ENCODE measurements at regions not wholly inside any gene's neighbourhood (a gene's known extent, or its start where the extent isn't known, plus 50 kb on each side); places are given as distances from the start of the nearest gene placed in this dataset.

DNA sequence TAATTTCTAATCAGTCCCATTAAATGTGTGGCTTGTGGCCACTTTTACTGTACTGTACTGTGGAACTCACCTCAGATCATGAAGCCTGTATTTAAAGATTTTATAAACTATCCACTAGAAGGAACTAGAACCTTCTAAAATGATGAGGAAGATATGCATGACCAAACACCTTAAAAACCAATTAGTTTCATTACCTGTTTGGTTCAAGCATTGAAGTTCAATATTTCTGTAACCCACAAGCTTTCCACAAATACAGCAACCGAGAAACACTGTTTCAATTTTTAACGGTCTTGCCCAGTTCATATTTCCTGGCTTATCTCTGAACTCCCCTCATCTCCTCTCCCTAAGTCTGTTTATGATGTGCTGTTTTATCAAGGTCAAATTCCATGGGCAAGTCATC, 264.3 kb upstream of the PLD5 start:
- TF ChIP-seq POLR2A (IDR thresholded peaks at IDR 0.05; ENCODE audit: borderline replicate concordance, extremely low read depth, insufficient read depth, insufficient read length) (no peak), ZNF274 (IDR thresholded peaks at IDR 0.05; ENCODE audit: low read depth, low read length) (no peak), EZH2phosphoT487 (IDR thresholded peaks at IDR 0.05; ENCODE audit: borderline replicate concordance) (no peak), CBX3 (IDR thresholded peaks at IDR 0.05; ENCODE audit: low read depth) (no peak), MAX (IDR thresholded peaks at IDR 0.05) (no peak), ZFX (IDR thresholded peaks at IDR 0.05) (no peak), SRF (IDR thresholded peaks at IDR 0.05; ENCODE audit: low read depth) (no peak)
- TF ChIP-seq, protein P1, sequence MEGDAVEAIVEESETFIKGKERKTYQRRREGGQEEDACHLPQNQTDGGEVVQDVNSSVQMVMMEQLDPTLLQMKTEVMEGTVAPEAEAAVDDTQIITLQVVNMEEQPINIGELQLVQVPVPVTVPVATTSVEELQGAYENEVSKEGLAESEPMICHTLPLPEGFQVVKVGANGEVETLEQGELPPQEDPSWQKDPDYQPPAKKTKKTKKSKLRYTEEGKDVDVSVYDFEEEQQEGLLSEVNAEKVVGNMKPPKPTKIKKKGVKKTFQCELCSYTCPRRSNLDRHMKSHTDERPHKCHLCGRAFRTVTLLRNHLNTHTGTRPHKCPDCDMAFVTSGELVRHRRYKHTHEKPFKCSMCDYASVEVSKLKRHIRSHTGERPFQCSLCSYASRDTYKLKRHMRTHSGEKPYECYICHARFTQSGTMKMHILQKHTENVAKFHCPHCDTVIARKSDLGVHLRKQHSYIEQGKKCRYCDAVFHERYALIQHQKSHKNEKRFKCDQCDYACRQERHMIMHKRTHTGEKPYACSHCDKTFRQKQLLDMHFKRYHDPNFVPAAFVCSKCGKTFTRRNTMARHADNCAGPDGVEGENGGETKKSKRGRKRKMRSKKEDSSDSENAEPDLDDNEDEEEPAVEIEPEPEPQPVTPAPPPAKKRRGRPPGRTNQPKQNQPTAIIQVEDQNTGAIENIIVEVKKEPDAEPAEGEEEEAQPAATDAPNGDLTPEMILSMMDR (IDR thresholded peaks at IDR 0.05 in 2 of 3, conservative IDR thresholded peaks at IDR 0.05 in 1 of 3; ENCODE audit: borderline replicate concordance in 1 of 3, insufficient read depth in 1 of 3, low read depth in 2 of 3, low read length in 2 of 3) = no peak
- TF ChIP-seq, protein P2, sequence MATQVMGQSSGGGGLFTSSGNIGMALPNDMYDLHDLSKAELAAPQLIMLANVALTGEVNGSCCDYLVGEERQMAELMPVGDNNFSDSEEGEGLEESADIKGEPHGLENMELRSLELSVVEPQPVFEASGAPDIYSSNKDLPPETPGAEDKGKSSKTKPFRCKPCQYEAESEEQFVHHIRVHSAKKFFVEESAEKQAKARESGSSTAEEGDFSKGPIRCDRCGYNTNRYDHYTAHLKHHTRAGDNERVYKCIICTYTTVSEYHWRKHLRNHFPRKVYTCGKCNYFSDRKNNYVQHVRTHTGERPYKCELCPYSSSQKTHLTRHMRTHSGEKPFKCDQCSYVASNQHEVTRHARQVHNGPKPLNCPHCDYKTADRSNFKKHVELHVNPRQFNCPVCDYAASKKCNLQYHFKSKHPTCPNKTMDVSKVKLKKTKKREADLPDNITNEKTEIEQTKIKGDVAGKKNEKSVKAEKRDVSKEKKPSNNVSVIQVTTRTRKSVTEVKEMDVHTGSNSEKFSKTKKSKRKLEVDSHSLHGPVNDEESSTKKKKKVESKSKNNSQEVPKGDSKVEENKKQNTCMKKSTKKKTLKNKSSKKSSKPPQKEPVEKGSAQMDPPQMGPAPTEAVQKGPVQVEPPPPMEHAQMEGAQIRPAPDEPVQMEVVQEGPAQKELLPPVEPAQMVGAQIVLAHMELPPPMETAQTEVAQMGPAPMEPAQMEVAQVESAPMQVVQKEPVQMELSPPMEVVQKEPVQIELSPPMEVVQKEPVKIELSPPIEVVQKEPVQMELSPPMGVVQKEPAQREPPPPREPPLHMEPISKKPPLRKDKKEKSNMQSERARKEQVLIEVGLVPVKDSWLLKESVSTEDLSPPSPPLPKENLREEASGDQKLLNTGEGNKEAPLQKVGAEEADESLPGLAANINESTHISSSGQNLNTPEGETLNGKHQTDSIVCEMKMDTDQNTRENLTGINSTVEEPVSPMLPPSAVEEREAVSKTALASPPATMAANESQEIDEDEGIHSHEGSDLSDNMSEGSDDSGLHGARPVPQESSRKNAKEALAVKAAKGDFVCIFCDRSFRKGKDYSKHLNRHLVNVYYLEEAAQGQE (IDR thresholded peaks at IDR 0.05; ENCODE audit: low read depth) = no peak
